ENCODE measurements at regions not wholly inside any gene's neighbourhood (a gene's known extent, or its start where the extent isn't known, plus 50 kb on each side); places are given as distances from the start of the nearest gene placed in this dataset.

- TF ChIP-seq, protein P1, sequence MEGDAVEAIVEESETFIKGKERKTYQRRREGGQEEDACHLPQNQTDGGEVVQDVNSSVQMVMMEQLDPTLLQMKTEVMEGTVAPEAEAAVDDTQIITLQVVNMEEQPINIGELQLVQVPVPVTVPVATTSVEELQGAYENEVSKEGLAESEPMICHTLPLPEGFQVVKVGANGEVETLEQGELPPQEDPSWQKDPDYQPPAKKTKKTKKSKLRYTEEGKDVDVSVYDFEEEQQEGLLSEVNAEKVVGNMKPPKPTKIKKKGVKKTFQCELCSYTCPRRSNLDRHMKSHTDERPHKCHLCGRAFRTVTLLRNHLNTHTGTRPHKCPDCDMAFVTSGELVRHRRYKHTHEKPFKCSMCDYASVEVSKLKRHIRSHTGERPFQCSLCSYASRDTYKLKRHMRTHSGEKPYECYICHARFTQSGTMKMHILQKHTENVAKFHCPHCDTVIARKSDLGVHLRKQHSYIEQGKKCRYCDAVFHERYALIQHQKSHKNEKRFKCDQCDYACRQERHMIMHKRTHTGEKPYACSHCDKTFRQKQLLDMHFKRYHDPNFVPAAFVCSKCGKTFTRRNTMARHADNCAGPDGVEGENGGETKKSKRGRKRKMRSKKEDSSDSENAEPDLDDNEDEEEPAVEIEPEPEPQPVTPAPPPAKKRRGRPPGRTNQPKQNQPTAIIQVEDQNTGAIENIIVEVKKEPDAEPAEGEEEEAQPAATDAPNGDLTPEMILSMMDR (IDR thresholded peaks at IDR 0.05) = no peak
Measured at GRCh38 chr16:63702981-63703590, 1418.8 kb downstream of the CDH11 start.

- TF ChIP-seq, protein P1 (IDR thresholded peaks at IDR 0.05) = no peak
Measured at GRCh38 chr16:63697736-63698135, 1424.1 kb downstream of the CDH11 start.

DNA sequence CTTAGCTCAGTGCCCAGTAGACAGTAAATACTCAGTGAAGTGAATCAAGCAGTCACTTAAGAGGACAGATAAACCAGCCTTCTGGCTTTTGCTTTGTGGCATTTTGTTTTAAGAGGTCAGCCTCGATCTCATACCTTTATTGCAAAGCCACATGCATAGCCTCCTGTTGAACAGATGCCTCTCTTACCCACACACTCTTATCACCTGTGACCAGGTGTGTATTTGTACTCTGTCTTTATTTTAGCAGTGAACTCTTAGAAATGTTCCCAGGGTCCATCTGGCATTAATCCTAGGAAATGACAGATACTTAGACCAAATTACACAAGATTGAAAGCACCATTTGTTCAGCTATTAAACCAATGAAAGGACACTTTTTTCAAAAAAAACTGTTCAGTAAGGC is 1426.5 kb downstream of the CDH11 start:
- TF ChIP-seq, protein P1 (IDR thresholded peaks at IDR 0.05) = no peak

DNA sequence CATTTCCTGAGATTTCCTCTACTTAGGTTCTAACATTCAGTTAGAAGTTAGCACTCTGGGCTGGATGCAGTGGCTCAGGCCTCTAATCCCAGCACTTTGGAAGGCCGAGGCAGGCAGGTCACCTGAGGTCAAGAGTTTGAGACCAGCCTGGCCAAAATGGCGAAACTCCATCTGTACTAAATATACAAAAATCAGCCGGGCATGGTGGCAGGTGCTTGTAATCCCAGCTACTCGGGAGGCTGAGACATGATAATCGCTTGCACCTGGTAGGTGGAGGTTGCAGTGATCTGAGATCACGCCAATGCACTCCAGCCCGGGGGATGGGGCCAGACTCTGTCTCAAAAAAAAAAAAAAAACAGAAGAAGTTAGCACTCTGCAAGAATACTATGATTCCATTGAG is 1430.9 kb downstream of the CDH11 start:
- TF ChIP-seq, protein P1 (IDR thresholded peaks at IDR 0.05) = no peak

- TF ChIP-seq, protein P1 (IDR thresholded peaks at IDR 0.05) = no peak
Measured at GRCh38 chr16:63690267-63690666, 1431.6 kb downstream of the CDH11 start.

- TF ChIP-seq, protein P1 (IDR thresholded peaks at IDR 0.05) = no peak
Measured at GRCh38 chr16:63689068-63689467, 1432.8 kb downstream of the CDH11 start.

DNA sequence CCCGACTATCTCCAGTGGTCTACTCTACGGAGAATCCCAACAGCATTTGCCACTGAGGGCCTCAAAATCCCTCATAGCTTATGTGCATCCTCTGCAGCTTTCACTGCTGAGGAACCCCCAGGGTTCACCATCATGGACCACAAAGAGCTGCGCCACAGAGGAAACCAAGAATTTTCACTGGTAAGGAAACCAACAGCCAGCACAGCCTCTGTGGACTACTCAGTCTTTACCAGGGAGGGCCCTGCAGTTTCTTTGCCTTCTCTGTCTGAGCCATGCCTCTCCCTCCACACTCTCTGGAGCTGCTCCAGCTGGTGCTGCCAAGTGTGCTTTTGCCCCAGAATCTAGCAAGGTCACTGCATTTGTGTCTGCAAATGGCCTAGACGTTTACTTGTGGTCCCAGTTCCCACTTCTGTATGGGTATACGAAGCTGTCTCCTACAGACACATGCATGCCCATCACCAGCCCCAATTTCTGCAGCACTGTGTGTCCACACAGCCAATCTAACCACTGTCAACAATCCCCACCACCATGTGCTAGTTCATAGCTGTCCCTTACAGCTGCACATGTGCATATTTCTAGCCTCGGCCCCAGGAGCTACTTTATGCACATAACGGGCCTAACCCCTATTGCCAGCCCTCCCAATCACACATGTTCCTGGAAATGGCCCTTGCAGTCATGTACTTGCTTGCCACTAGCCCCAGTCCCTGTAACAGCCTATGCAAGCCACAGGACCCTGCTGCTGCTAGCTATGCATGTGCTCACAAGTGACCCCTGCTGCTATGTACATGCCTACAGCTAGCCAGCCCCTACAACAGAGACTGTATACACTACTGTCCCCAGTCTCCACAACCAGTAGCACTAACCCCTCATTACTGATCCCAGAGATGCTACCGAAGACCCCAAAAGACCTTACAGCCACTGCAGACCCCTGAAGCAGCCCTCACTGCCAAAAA is 1437.4 kb downstream of the CDH11 start:
- TF ChIP-seq, protein P1 (IDR thresholded peaks at IDR 0.05) = no peak
